Kidney (tissue), 13 donors: ENCODE measurements at regions not wholly inside any gene's neighbourhood (a gene's known extent, or its start where the extent isn't known, plus 50 kb on each side); places are given as distances from the start of the nearest gene placed in this dataset.

Source experiments
- DNase-seq, 5 donors: peaks; one replicate each; pipeline ENCODE4 v3.0.0-alpha.2; 2013 to 2020
- FAIRE-seq: peaks from 2 replicates; lab custom pipeline; 2012; peaks lifted over from hg19 to GRCh38; lab: Jason Lieb, UNC
- H3K27ac ChIP-seq, 2 donors: one replicate each; pipeline ENCODE4 v1.7.0; 2013; ENCODE audit warnings: low read depth in 2 of 2, low read length in 2 of 2, inconsistent platforms in 1 of 2
- H3K27me3 ChIP-seq: one replicate; pipeline ENCODE4 v1.7.1; 2013; ENCODE audit warnings: low read length, inconsistent platforms; ENCODE audit not compliant: control insufficient read depth, insufficient read depth
- H3K36me3 ChIP-seq, 3 donors: one replicate each; pipeline versions ENCODE4 v1.7.0 to v1.7.1; 2013; ENCODE audit warnings: low read length in 3 of 3, control low read depth in 1 of 3, inconsistent platforms in 1 of 3; ENCODE audit not compliant: insufficient read depth in 3 of 3, control insufficient read depth in 2 of 3
- H3K4me1 ChIP-seq, 3 donors: one replicate each; pipeline versions ENCODE4 v1.7.0 to v1.7.1; 2013; ENCODE audit warnings: low read length in 3 of 3, inconsistent platforms in 1 of 3, low read depth in 1 of 3; ENCODE audit not compliant: control insufficient read depth in 2 of 3, insufficient read depth in 2 of 3
- H3K4me3 ChIP-seq, 3 donors: one replicate each; pipeline versions ENCODE4 v1.7.0 to v1.8.1; 2013; ENCODE audit warnings: low read length in 3 of 3, control low read depth in 1 of 3, inconsistent platforms in 1 of 3
- H3K9ac ChIP-seq, 3 donors: one replicate each; pipeline versions ENCODE4 v1.7.0 to v1.7.1; 2013; ENCODE audit warnings: low read length in 3 of 3, control low read depth in 1 of 3, inconsistent platforms in 1 of 3
- H3K9me3 ChIP-seq, 3 donors: one replicate each; pipeline versions ENCODE4 v1.7.0 to v1.7.1; 2013; ENCODE audit warnings: low read length in 3 of 3, control low read depth in 1 of 3, inconsistent platforms in 1 of 3; ENCODE audit not compliant: control insufficient read depth in 2 of 3, insufficient read depth in 1 of 3
- CTCF ChIP-seq: IDR thresholded peaks from 3 replicates; pipeline ENCODE4 v1.5.1; 2012; ENCODE audit warnings: mild to moderate bottlenecking, moderate library complexity, borderline replicate concordance; ENCODE audit not compliant: insufficient read depth; ENCODE audit errors: extremely low read depth
- intact Hi-C: fragments of 100-400 bp; cut with DNase I; formaldehyde crosslinking; loops from one replicate; pipeline ENCODE4 v1.11.1; 2022
- donor health status: control.
- donor health status: control.
- donor health status: control.
- donor health status: control.
- donor health status: control.
- donor health status: DM: yes; HTN: yes; CAD: no.
- donor health status: Normal renal cell carcinoma (clear cell type).

GRCh38 chr17:69857412-69857835 is 217.6 kb upstream of the KCNJ16 start:
- Histone ChIP-seq H3K36me3 (no peaks in the 10 kb centered on the region), H3K27me3 (no peaks in the 10 kb centered on the region), H3K4me3 (no peak overlapping the region), H3K4me1 (peaks cover 0 to 4% (median 0%) of the 10 kb centered on the region in 3 donors), H3K9me3 (peaks cover 0 to 5% (median 0%) of the 10 kb centered on the region in 3 donors), H3K27ac (no peak overlapping the region), H3K9ac (no peak overlapping the region)
- TF ChIP-seq CTCF: no peak
- FAIRE-seq: no peak
- intact Hi-C loops: no loop called here
- no peak for DNase-seq

DNA sequence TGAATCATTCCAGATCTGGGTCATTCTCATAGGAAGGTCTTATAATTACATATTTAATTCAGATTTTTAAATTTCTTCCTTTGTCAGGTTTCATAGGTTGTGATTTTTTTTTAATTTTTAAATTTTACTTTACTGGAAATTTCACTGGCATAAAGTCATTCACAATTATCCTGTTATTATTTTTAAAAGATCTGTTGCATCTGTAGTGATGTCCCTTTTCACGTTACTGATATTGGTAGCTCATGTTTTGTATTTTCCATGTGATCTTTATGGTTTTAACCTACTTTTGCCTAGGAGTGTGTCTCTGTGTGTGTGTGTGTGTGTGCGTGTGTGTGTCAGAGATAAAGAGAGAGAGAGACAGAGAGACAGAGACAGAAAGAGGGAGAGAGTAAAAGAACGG is 216.6 kb upstream of the KCNJ16 start:
- Histone ChIP-seq H3K4me1 (peaks cover 0 to 3% (median 0%) of the 10 kb centered on the region in 3 donors), H3K27me3 (no peaks in the 10 kb centered on the region), H3K36me3 (no peaks in the 10 kb centered on the region), H3K9ac (no peak overlapping the region), H3K9me3 (peaks cover 0 to 5% (median 0%) of the 10 kb centered on the region in 3 donors), H3K27ac (no peak overlapping the region), H3K4me3 (no peak overlapping the region)
- no peak for DNase-seq
- TF ChIP-seq CTCF: no peak
- intact Hi-C loops: no loop called here
- FAIRE-seq: no peak

DNA sequence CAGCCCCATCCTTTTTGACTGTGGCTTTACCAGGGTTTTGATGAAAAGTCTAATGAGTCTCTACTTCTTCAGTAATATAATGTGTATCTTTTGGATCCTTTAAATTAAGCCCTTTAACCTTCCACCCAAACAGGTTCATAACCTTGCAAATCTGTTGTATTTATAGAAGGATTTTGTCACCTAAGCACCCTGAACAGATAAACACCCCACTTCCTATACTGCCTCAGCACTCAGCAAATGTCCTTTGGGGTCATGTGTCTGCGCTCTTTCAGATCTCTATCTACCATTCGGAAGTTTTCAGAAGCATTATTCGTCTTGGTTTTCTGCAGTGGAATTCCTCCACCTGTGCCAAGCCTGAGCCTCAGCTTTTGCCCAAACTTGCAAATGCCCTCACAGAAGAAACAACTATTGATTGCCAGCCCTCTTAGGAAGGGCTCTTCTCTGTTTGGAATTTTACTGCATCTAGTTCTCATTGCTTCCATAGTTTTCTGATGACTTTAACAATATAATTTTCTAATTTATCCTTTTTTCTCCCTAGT is 214.8 kb upstream of the KCNJ16 start:
- intact Hi-C loops: no loop called here
- Histone ChIP-seq H3K27ac (no peak overlapping the region), H3K9me3 (peaks cover 0 to 5% (median 0%) of the 10 kb centered on the region in 3 donors), H3K9ac (no peak overlapping the region), H3K4me1 (no peaks in the 10 kb centered on the region), H3K36me3 (no peaks in the 10 kb centered on the region), H3K27me3 (no peaks in the 10 kb centered on the region), H3K4me3 (no peak overlapping the region)
- no peak for TF ChIP-seq CTCF
- DNase-seq (no peak), FAIRE-seq (no peak)

GRCh38 chr17:69864462-69864861 is 210.6 kb upstream of the KCNJ16 start:
- TF ChIP-seq CTCF: no peak
- no peaks in the 10 kb centered on the region for H3K36me3 ChIP-seq
- H3K4me3 ChIP-seq: no peak overlapping the region
- H3K27ac ChIP-seq: no peak overlapping the region
- H3K9ac ChIP-seq: no peak overlapping the region
- DNase-seq (no peak), FAIRE-seq (no peak)
- H3K9me3 ChIP-seq: no peaks in the 10 kb centered on the region
- H3K4me1 ChIP-seq: no peaks in the 10 kb centered on the region
- no peaks in the 10 kb centered on the region for H3K27me3 ChIP-seq
- intact Hi-C loops: no loop called here
